ENCODE measurements at regions not wholly inside any gene's neighbourhood (a gene's known extent, or its start where the extent isn't known, plus 50 kb on each side); places are given as distances from the start of the nearest gene placed in this dataset.

- DNase-seq (ENCODE audit: low read depth in 1 of 2, low spot score in 1 of 2) (no peak), ATAC-seq (no peak), FAIRE-seq (no peak)
- ChIA-PET CTCF (no interaction called here), POLR2A (no interaction called here)
- Histone ChIP-seq H3K4me3 (no peak overlapping the region), H3K27ac (no peak overlapping the region), H3K9me3 (no peaks in the 10 kb centered on the region), H3K4me2 (no peak overlapping the region), H3K4me1 (no peaks in the 10 kb centered on the region)
- TF ChIP-seq CHD2 (IDR thresholded peaks at IDR 0.05; ENCODE audit: low read length, partially characterized antibody): no peak
- WGBS (ENCODE audit: missing lambda C conversion rate): 51% methylated on average over 6 of the region's 6 CpGs
Measured at GRCh38 chrX:1824855-1825254, 210.0 kb downstream of the ASMT start.

- Histone ChIP-seq H3K27ac (no peak overlapping the region), H3K4me2 (no peak overlapping the region), H3K4me3 (no peak overlapping the region), H3K4me1 (no peaks in the 10 kb centered on the region), H3K9me3 (peaks cover 8% of the 10 kb centered on the region)
- POLR2A ChIA-PET: no interaction called here
- FAIRE-seq: no peak
- TF ChIP-seq EP300 (IDR thresholded peaks at IDR 0.05): no peak
- no peak for TF ChIP-seq SREBF2 (IDR thresholded peaks at IDR 0.05)
- TF ChIP-seq BCL3 (IDR thresholded peaks at IDR 0.05): no peak
- TF ChIP-seq EHMT2 (IDR thresholded peaks at IDR 0.05; ENCODE audit: low read depth): no peak
- no peak for TF ChIP-seq NFE2L2 (conservative IDR thresholded peaks at IDR 0.05; ENCODE audit: low read length)
- TF ChIP-seq CBX2 (IDR thresholded peaks at IDR 0.05; ENCODE audit: borderline replicate concordance, low read depth): no peak
- WGBS (ENCODE audit: missing lambda C conversion rate): 69% methylated on average over 15 of the region's 15 CpGs
- ATAC-seq: no peak
- CTCF ChIA-PET: no interaction called here
- DNase-seq (ENCODE audit: low read depth in 1 of 2, low spot score in 1 of 2): no peak
Measured at GRCh38 chrX:1833656-1834360, 218.9 kb downstream of the ASMT start.

GRCh38 chrX:1835056-1835455 is 220.2 kb downstream of the ASMT start:
- H3K4me2 ChIP-seq: no peak overlapping the region
- H3K4me3 ChIP-seq: no peak overlapping the region
- DNase-seq (ENCODE audit: low read depth in 1 of 2, low spot score in 1 of 2) (no peak), ATAC-seq (no peak), FAIRE-seq (no peak)
- H3K9me3 ChIP-seq: peaks cover 8% of the 10 kb centered on the region
- WGBS (ENCODE audit: missing lambda C conversion rate): 41% methylated on average over 4 of the region's 4 CpGs
- ChIA-PET POLR2A (no interaction called here), CTCF (no interaction called here)
- no peak for TF ChIP-seq MYC (IDR thresholded peaks at IDR 0.05; ENCODE audit: borderline replicate concordance, low read length)
- TF ChIP-seq MAX (IDR thresholded peaks at IDR 0.05): no peak
- no peak for TF ChIP-seq HOXB13 (CRISPR knock-in tag; IDR thresholded peaks at IDR 0.05; ENCODE audit: low read depth)
- TF ChIP-seq GATA3 (IDR thresholded peaks at IDR 0.05; ENCODE audit: borderline replicate concordance): no peak
- TF ChIP-seq HMGXB4 (CRISPR knock-in tag; IDR thresholded peaks at IDR 0.05; ENCODE audit: borderline replicate concordance): no peak
- no peak for TF ChIP-seq PBX3 (IDR thresholded peaks at IDR 0.05)
- no peak for TF ChIP-seq SREBF2 (IDR thresholded peaks at IDR 0.05)
- H3K27ac ChIP-seq: no peak overlapping the region
- no peaks in the 10 kb centered on the region for H3K4me1 ChIP-seq

- Histone ChIP-seq H3K4me1 (no peaks in the 10 kb centered on the region), H3K4me3 (no peak overlapping the region), H3K4me2 (no peak overlapping the region), H3K9me3 (peaks cover 8% of the 10 kb centered on the region), H3K27ac (no peak overlapping the region)
- no peak for TF ChIP-seq TFCP2L1 (CRISPR knock-in tag; IDR thresholded peaks at IDR 0.05)
- TF ChIP-seq ZFP36 (IDR thresholded peaks at IDR 0.05; ENCODE audit: borderline replicate concordance, partially characterized antibody): peak; percentile 49
- WGBS (ENCODE audit: missing lambda C conversion rate): 52% methylated on average over 6 of the region's 6 CpGs
- FAIRE-seq (no peak), DNase-seq (ENCODE audit: low read depth in 1 of 2, low spot score in 1 of 2) (peak in 1 of 2 experiments; percentile 17), ATAC-seq (no peak)
- CTCF ChIA-PET: no interaction called here
- POLR2A ChIA-PET: no interaction called here
Measured at GRCh38 chrX:1836683-1837082, 221.8 kb downstream of the ASMT start.
